IMR-90 (cell line): ENCODE measurements at regions not wholly inside any gene's neighbourhood (a gene's known extent, or its start where the extent isn't known, plus 50 kb on each side); places are given as distances from the start of the nearest gene placed in this dataset.

ENCODE experiments used
- ATAC-seq: fragments of 200-7000 bp; cut with Tn5 transposase; 2 replicates; pipeline ENCODE4 v1.9.1; 2020; ENCODE audit warnings: low read depth, mild to moderate bottlenecking, moderate library complexity
- BruUV-seq: library from RNA; stranded (reverse); fragments of 400-500 nt; replicated peaks from 2 replicates; lab custom pipeline; 2021; lab: Mats Ljungman, UMichigan
- CTCF ChIA-PET: fragments of 300-600 bp; formaldehyde crosslinking; extraction: SDS; loops from one replicate; lab custom pipeline; 2021; ENCODE audit warnings: antibody characterized with exemption; lab: Yijun Ruan, JAX
- POLR2A ChIA-PET: fragments of 300-600 bp; sonication (Branson Sonifier 250); formaldehyde crosslinking; loops from one replicate; lab custom pipeline; 2022; ENCODE audit warnings: antibody characterized with exemption; ENCODE audit not compliant: unreplicated experiment; lab: Charles Lee
- DNase-seq: peaks from one replicate; pipeline ENCODE4 v3.0.0; 2013
- H2AFZ ChIP-seq: replicated peaks from 2 replicates; pipeline ENCODE3; 2013; ENCODE audit warnings: low read length, mild to moderate bottlenecking; ENCODE audit not compliant: poor library complexity
- H2AK5ac ChIP-seq: 2 replicates; pipeline ENCODE4 v1.6.1; 2013; ENCODE audit warnings: low read depth, low read length, inconsistent platforms
- H2AK9ac ChIP-seq: replicated peaks from 2 replicates; pipeline ENCODE3; 2013; ENCODE audit warnings: mild to moderate bottlenecking, low read depth, low read length, moderate library complexity; ENCODE audit not compliant: poor library complexity
- H2BK120ac ChIP-seq: 2 replicates; pipeline ENCODE4 v1.6.1; 2013; ENCODE audit warnings: low read depth, low read length, inconsistent platforms
- H2BK15ac ChIP-seq: 3 replicates; pipeline ENCODE4 v1.6.1; 2013; ENCODE audit warnings: low read depth, low read length, inconsistent platforms
- H2BK20ac ChIP-seq: 2 replicates; pipeline ENCODE4 v1.6.1; 2013; ENCODE audit warnings: low read depth, mild to moderate bottlenecking, inconsistent platforms, low read length, moderate library complexity
- H2BK5ac ChIP-seq: 2 replicates; pipeline ENCODE4 v1.6.1; 2013; ENCODE audit warnings: mild to moderate bottlenecking, low read depth, low read length, inconsistent platforms; ENCODE audit not compliant: poor library complexity, severe bottlenecking
- H3K14ac ChIP-seq: replicated peaks from 2 replicates; pipeline ENCODE4 v1.6.1; 2013; ENCODE audit warnings: low read depth, low read length, inconsistent platforms
- H3K18ac ChIP-seq: 2 replicates; pipeline ENCODE4 v1.6.1; 2013; ENCODE audit warnings: low read depth, low read length, control low read depth
- H3K23ac ChIP-seq: 2 replicates; pipeline ENCODE4 v1.6.1; 2013; ENCODE audit warnings: low read depth, low read length, inconsistent platforms
- H3K27ac ChIP-seq: 2 replicates; pipeline ENCODE4 v1.5.1; 2013; ENCODE audit warnings: mild to moderate bottlenecking, control low read depth, low read length; ENCODE audit not compliant: insufficient read depth
- H3K27me3 ChIP-seq: 2 replicates; pipeline ENCODE4 v1.6.1; 2013; ENCODE audit warnings: low read length; ENCODE audit not compliant: control insufficient read depth, insufficient read depth
- H3K36me3 ChIP-seq: 2 replicates; pipeline ENCODE4 v1.6.1; 2013; ENCODE audit warnings: low read length, mixed read lengths; ENCODE audit not compliant: control insufficient read depth, insufficient read depth
- H3K4ac ChIP-seq: 2 replicates; pipeline ENCODE4 v1.6.1; 2013; ENCODE audit warnings: low read depth, low read length, inconsistent platforms
- H3K4me1 ChIP-seq: 2 replicates; pipeline ENCODE4 v1.6.1; 2013; ENCODE audit warnings: low read length, mixed read lengths; ENCODE audit not compliant: control insufficient read depth, insufficient read depth
- H3K4me2 ChIP-seq: 2 replicates; pipeline ENCODE4 v1.6.1; 2013; ENCODE audit warnings: low read depth, mild to moderate bottlenecking, control low read depth, low read length, moderate library complexity
- H3K4me3 ChIP-seq: 2 replicates; pipeline ENCODE4 v1.5.1; 2013; ENCODE audit warnings: low read depth, mild to moderate bottlenecking, control low read depth, low read length, moderate library complexity; ENCODE audit not compliant: insufficient read depth
- H3K56ac ChIP-seq: 2 replicates; pipeline ENCODE4 v1.6.1; 2013; ENCODE audit warnings: low read length, inconsistent platforms; ENCODE audit not compliant: insufficient read depth; ENCODE audit errors: extremely low read depth
- H3K79me1 ChIP-seq, 2 experiments: 2 replicates each; pipeline ENCODE4 v1.6.1; 2013; ENCODE audit warnings: low read length in 2 of 2, inconsistent platforms in 1 of 2, low read depth in 1 of 2
- H3K9ac ChIP-seq: 2 replicates; pipeline ENCODE4 v1.6.1; 2013; ENCODE audit warnings: low read depth, low read length, control low read depth
- H3K9me1 ChIP-seq: 2 replicates; pipeline ENCODE4 v1.6.1; 2013; ENCODE audit warnings: low read length, inconsistent platforms; ENCODE audit not compliant: insufficient read depth
- H3K9me3 ChIP-seq: 2 replicates; pipeline ENCODE4 v1.6.1; 2013; ENCODE audit warnings: low read length; ENCODE audit not compliant: control insufficient read depth, insufficient read depth
- H4K20me1 ChIP-seq: 2 replicates; pipeline ENCODE4 v1.6.1; 2013; ENCODE audit warnings: low read length, inconsistent platforms; ENCODE audit not compliant: insufficient read depth
- H4K5ac ChIP-seq: 2 replicates; pipeline ENCODE4 v1.6.1; 2013; ENCODE audit warnings: mild to moderate bottlenecking, low read depth, low read length, control low read depth
- H4K8ac ChIP-seq, 2 experiments: 2 replicates each; pipeline ENCODE4 v1.6.1; 2013; ENCODE audit warnings: low read depth in 2 of 2, low read length in 2 of 2, control low read depth in 1 of 2, inconsistent platforms in 1 of 2
- H4K91ac ChIP-seq: 2 replicates; pipeline ENCODE4 v1.6.1; 2013; ENCODE audit warnings: low read depth, low read length, inconsistent platforms; ENCODE audit not compliant: insufficient read depth
- BHLHE40 ChIP-seq: fragments of 150-350 bp; IDR thresholded peaks from 2 replicates; pipeline ENCODE4 v1.6.1; 2016; ENCODE audit warnings: mild to moderate bottlenecking, low read depth, low read length
- FOS ChIP-seq: fragments of 150-350 bp; IDR thresholded peaks from 2 replicates; pipeline ENCODE4 v1.6.1; 2016; ENCODE audit warnings: low read depth, low read length
- MAFK ChIP-seq: IDR thresholded peaks from 2 replicates; pipeline ENCODE4 v1.6.1; 2012; ENCODE audit warnings: low read depth, low read length, improper control_type of control experiment
- POLR2A ChIP-seq: IDR thresholded peaks from 2 replicates; pipeline ENCODE4 v1.6.1; 2012; ENCODE audit warnings: mild to moderate bottlenecking, low read depth, low read length
- RAD21 ChIP-seq: IDR thresholded peaks from 2 replicates; pipeline ENCODE4 v1.6.1; 2012; ENCODE audit warnings: low read length, improper control_type of control experiment
- RCOR1 ChIP-seq: IDR thresholded peaks from 2 replicates; pipeline ENCODE4 v1.6.1; 2012; ENCODE audit warnings: mild to moderate bottlenecking, low read length, improper control_type of control experiment; ENCODE audit not compliant: insufficient replicate concordance
- RFX5 ChIP-seq: IDR thresholded peaks from 2 replicates; pipeline ENCODE4 v1.8.0; 2012; ENCODE audit warnings: low read depth, mild to moderate bottlenecking, low read length, moderate library complexity
- WGBS, 2 experiments: methylation state at CpG; one replicate each; pipeline versions ENCODE4 v1.1.5 to v1.1.7; 2013; ENCODE audit warnings: missing lambda C conversion rate in 2 of 2; ENCODE audit not compliant: insufficient read length in 1 of 2; ENCODE audit errors: extremely low coverage in 2 of 2; 5-methylcytosine and 5-hydroxymethylcytosine counted together
- dilution Hi-C: fragments of 300-500 bp; cut with HindIII; formaldehyde crosslinking; loops from one replicate; pipeline ENCODE4 v1.14.3; 2018; ENCODE audit warnings: low sequenced_read_pairs; ENCODE audit not compliant: unreplicated experiment
- in situ Hi-C: fragments of 300-500 bp; cut with MboI; formaldehyde crosslinking; loops from 3 replicates; pipeline ENCODE4 v1.14.3; 2019; ENCODE audit warnings: low sequenced_read_pairs, inconsistent platforms, mixed read lengths
- intact Hi-C: fragments of 100-400 bp; cut with micrococcal nuclease; formaldehyde crosslinking; loops from 2 replicates; pipeline ENCODE4 v1.10.0; 2022
- TF ChIP-seq, protein P1 (sequence below): fragments of 150-350 bp; IDR thresholded peaks from 2 replicates; pipeline ENCODE4 v1.6.1; 2017; ENCODE audit warnings: mild to moderate bottlenecking, antibody characterized with exemption, low read length, low read depth

- H4K91ac ChIP-seq, result no peak overlapping the region
- H4K5ac ChIP-seq, result no peak overlapping the region
- ATAC-seq, result no peak
- no peak overlapping the region for H3K23ac ChIP-seq
- no peaks in the 10 kb centered on the region for H3K79me1 ChIP-seq
- peaks cover 52% of the 10 kb centered on the region for H3K27me3 ChIP-seq
- H3K9me1 ChIP-seq, result peaks cover 6% of the 10 kb centered on the region; the same call in 1 of the 2 replicates
- H3K14ac ChIP-seq, result no peak overlapping the region
- in situ Hi-C loops, result no loop called here
- no peak overlapping the region for H2BK120ac ChIP-seq
- H2BK20ac ChIP-seq, result no peak overlapping the region
- H3K9ac ChIP-seq, result no peak overlapping the region
- no peak overlapping the region for H3K18ac ChIP-seq
- dilution Hi-C loops, result no loop called here
- no peak overlapping the region for H2BK5ac ChIP-seq
- H4K8ac ChIP-seq, result no peak overlapping the region
- no peak overlapping the region for H2AK9ac ChIP-seq
- BruUV-seq, result no TSS peak
- WGBS, 2 experiments, result 60% methylated on average over 2 of the region's 11 CpGs; no CpG with 5 or more reads in 1 of the 2 experiments
- no peak overlapping the region for H3K4ac ChIP-seq
- H2AFZ ChIP-seq, result no peak overlapping the region
- H2BK15ac ChIP-seq, result no peak overlapping the region
- H4K20me1 ChIP-seq, result no peaks in the 10 kb centered on the region; the same call in 1 of the 2 replicates
- no peaks in the 10 kb centered on the region for H3K36me3 ChIP-seq
- no peak overlapping the region for H3K56ac ChIP-seq
- H3K4me2 ChIP-seq, result no peak overlapping the region
- no peak overlapping the region for H3K27ac ChIP-seq
- no peak for DNase-seq
- TF ChIP-seq POLR2A (no peak), RAD21 (no peak), FOS (no peak), BHLHE40 (no peak), RFX5 (no peak), MAFK (no peak), RCOR1 (no peak)
- TF ChIP-seq, protein P1, sequence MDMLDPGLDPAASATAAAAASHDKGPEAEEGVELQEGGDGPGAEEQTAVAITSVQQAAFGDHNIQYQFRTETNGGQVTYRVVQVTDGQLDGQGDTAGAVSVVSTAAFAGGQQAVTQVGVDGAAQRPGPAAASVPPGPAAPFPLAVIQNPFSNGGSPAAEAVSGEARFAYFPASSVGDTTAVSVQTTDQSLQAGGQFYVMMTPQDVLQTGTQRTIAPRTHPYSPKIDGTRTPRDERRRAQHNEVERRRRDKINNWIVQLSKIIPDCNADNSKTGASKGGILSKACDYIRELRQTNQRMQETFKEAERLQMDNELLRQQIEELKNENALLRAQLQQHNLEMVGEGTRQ, result no peak
- H3K9me3 ChIP-seq, result peaks cover 2% of the 10 kb centered on the region; the same call in 1 of the 2 replicates
- no peak overlapping the region for H2AK5ac ChIP-seq
- H3K4me3 ChIP-seq, result no peak overlapping the region
- intact Hi-C loops, result no loop called here
- ChIA-PET POLR2A (no interaction called here), CTCF (no interaction called here)
- no peaks in the 10 kb centered on the region for H3K4me1 ChIP-seq
Measured at GRCh38 chr21:36538761-36539160, 58.8 kb upstream of the CLDN14 start.
